ENCODE measurements at regions not wholly inside any gene's neighbourhood (a gene's known extent, or its start where the extent isn't known, plus 50 kb on each side); places are given as distances from the start of the nearest gene placed in this dataset.

GRCh38 chr14:34361504-34362011, 100.5 kb downstream of the SPTSSA start:
- TF ChIP-seq GATA2 (IDR thresholded peaks at IDR 0.05; ENCODE audit: low read depth, low read length) = no peak
- TF ChIP-seq GATA3 (IDR thresholded peaks at IDR 0.05; ENCODE audit: low read depth, low read length) = no peak

DNA sequence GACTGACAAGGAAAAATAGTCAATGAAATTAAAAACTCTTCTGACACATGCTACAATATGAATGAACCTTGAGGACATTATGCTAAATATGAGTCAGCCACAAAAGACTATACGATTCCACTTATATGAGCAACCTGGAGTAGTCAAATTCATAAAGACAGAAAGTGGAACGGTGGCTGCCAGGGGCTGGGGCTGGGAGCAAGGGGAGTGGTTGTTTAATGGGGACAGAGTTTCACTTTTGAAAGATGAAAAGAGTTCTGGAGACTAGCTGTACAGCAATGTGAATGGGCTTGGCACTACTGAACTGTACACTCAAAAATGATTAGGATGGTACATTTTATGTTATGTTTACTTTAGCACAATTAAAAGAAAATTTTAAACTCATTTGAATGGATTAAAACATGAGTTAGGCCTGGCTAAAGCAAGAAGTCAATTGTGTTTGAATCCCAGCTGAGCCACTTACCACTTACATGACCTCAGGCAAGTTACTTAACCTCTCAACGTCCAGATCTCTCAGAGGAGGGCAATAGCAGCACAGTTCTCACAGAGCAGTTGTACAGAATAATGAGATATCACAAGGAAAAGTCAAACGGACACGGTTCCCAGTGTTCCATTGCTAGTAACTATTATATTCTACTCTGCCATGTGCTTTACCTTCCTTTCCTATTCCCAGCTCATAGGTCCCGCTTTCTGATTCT, 102.5 kb downstream of the SPTSSA start:
- no peak for TF ChIP-seq GATA3 (IDR thresholded peaks at IDR 0.05; ENCODE audit: low read depth, low read length)
- TF ChIP-seq GATA2 (IDR thresholded peaks at IDR 0.05; ENCODE audit: low read depth, low read length) = no peak

DNA sequence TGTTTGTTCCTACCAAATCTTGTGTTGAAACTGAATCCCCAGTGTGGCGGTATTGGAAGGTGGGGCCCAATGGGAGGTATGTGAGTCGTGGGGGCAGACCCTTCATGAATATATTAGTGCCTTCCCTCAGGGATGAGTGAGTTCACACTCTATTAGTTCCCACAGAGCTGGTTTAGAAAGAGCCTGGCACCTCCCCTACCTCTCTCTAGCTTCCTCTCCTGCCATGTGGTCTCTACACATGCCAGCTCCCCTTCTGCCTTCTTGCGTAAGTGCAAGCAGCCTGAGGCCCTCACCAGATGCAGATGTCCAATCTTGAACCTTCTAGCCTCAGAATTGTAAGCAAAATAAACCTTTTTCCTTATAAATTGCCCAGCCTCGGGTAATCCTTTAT, 105.8 kb downstream of the SPTSSA start:
- TF ChIP-seq GATA2 (IDR thresholded peaks at IDR 0.05; ENCODE audit: low read depth, low read length) (no peak), GATA3 (IDR thresholded peaks at IDR 0.05; ENCODE audit: low read depth, low read length) (no peak)

DNA sequence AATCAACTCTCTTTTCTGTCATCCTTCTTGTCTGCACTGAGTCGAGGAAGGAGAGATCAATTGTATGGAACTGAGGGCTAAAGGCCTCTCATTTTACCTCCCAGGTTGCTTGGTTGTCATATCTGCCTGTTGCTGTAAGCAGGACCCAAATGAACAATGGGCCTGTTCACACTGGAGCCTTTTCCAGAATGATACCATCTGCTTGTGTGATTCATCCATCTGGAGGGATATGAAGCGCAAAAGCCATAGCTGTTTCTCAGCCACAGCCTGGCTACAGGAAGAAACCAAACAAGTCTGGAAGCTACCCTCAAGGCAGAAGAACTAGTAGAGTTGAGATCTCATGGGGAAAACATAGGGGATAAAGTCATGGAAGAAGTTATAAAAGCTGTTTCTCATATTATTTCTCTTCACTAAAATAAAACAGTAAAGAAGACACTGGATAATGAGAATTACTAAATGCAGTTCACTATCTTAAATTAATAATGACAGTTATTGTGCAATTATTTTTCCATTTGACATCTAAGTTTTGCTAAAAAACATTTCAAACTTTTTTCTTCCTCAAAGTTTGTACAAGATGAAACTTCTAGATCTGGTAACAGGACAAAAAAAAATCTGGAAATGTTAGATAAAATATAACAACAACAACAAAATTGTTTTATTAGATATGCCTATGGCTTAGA, 106.3 kb downstream of the SPTSSA start:
- no peak for TF ChIP-seq GATA3 (IDR thresholded peaks at IDR 0.05; ENCODE audit: low read depth, low read length)
- TF ChIP-seq GATA2 (IDR thresholded peaks at IDR 0.05; ENCODE audit: low read depth, low read length) = no peak

DNA sequence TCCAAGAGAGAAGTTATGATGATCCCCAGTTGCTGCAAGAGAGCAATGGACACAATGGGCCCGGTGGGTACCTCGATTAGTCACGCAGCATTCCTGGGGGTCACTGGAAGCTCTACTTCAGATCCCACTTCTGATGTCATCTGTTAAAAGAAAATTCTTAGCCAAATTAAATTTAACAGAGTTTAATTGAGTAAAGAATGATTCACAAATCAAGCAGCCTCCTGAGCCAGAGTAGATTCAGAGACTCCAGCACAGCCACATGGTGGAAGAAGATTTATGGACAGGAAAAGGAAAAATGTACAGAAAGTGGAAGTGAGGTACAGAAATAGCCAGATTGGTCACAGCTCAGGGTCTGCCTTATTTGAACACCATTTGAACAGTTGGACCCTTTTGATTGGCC, 107.5 kb downstream of the SPTSSA start:
- no peak for TF ChIP-seq GATA2 (IDR thresholded peaks at IDR 0.05; ENCODE audit: low read depth, low read length)
- TF ChIP-seq GATA3 (IDR thresholded peaks at IDR 0.05; ENCODE audit: low read depth, low read length) = no peak

GRCh38 chr14:34350903-34351302, 111.1 kb downstream of the SPTSSA start:
- no peak for TF ChIP-seq GATA3 (IDR thresholded peaks at IDR 0.05; ENCODE audit: low read depth, low read length)
- no peak for TF ChIP-seq GATA2 (IDR thresholded peaks at IDR 0.05; ENCODE audit: low read depth, low read length)

DNA sequence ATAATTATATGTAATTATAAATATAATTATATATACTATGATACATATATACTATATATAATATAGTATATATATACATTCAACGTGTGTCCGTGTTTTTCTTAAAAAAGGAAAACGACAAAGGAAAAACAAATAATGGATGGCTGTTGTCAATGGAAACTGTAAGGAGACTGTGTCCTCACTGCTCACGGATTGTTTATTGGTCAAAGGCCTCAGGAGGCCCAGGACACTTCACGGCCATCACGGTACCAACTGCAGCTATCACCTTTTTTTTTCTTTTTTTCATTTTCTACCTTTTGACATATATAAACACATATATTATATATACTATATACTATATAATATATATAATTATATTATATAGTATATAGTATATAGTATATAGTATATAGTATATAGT, 113.4 kb downstream of the SPTSSA start:
- TF ChIP-seq GATA3 (IDR thresholded peaks at IDR 0.05; ENCODE audit: low read depth, low read length) = no peak
- TF ChIP-seq GATA2 (IDR thresholded peaks at IDR 0.05; ENCODE audit: low read depth, low read length) = no peak

DNA sequence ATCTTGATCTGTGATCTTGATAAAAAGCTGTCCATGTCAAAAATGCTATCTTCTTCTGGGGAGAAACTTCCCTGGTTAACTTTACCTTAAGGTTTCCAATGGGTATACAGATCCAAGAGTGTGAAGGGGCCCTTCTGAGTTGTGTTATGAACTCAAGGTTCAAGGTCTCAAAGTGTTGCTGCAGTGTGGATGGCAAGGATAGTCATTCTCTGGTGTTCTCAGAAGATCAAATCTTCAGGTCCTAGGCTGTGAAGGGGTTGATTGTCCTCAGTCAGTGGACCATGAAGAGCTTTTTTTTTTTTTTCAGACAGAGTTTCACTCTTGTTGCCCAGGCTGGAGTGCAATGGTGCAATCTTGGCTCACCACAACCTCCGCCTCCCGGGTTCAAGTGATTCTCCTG, 114.4 kb downstream of the SPTSSA start:
- TF ChIP-seq GATA2 (IDR thresholded peaks at IDR 0.05; ENCODE audit: low read depth, low read length) (no peak), GATA3 (IDR thresholded peaks at IDR 0.05; ENCODE audit: low read depth, low read length) (no peak)

GRCh38 chr14:34345718-34346465, 116.1 kb downstream of the SPTSSA start:
- no peak for TF ChIP-seq GATA2 (IDR thresholded peaks at IDR 0.05; ENCODE audit: low read depth, low read length)
- TF ChIP-seq GATA3 (IDR thresholded peaks at IDR 0.05; ENCODE audit: low read depth, low read length) = no peak

GRCh38 chr14:34344318-34344717, 117.7 kb downstream of the SPTSSA start:
- TF ChIP-seq GATA3 (IDR thresholded peaks at IDR 0.05; ENCODE audit: low read depth, low read length) = no peak
- no peak for TF ChIP-seq GATA2 (IDR thresholded peaks at IDR 0.05; ENCODE audit: low read depth, low read length)

- TF ChIP-seq GATA3 (IDR thresholded peaks at IDR 0.05; ENCODE audit: low read depth, low read length) = no peak
- no peak for TF ChIP-seq GATA2 (IDR thresholded peaks at IDR 0.05; ENCODE audit: low read depth, low read length)
Observed at GRCh38 chr14:34340025-34340625, 121.9 kb downstream of the SPTSSA start.

DNA sequence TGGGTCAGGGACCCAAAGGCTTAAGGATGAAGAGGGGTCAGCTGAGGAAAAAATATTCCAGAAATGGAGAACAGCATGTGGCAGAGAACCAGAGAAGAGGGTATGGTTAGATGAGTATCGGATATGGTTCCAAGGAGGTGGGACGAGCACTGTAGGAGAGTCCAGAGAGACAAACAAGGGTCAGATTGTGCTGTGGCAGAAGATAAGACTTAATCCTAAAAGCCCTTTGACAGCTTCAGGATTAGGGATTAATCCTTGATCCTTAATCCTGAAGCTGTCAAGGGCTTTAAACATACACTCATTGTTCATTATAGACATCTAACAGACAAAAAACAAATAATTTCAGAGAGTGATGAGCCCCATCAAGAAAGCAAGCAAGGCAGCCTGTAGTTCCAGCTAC, 124.0 kb downstream of the SPTSSA start:
- TF ChIP-seq GATA2 (IDR thresholded peaks at IDR 0.05; ENCODE audit: low read depth, low read length) (no peak), GATA3 (IDR thresholded peaks at IDR 0.05; ENCODE audit: low read depth, low read length) (no peak)

DNA sequence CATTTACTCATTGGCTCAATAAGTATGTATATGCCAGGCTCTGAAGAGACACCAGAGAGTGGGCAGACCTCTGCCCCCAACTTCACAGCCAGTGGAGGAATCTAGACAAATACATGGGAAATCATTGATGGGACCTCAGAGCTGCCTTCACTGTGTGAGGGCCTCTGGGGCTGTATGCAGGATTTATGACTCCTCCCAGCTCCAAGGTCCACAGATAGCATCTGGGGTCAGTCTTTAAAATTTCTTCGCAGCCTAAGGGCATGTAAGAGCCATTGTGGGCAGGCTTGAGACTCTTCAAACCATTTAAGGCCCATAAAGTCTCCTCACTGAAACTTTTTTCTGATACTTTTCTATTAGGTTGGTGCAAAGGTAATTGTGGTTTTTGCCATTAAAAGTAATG, 125.5 kb downstream of the SPTSSA start:
- TF ChIP-seq GATA2 (IDR thresholded peaks at IDR 0.05; ENCODE audit: low read depth, low read length) = no peak
- TF ChIP-seq GATA3 (IDR thresholded peaks at IDR 0.05; ENCODE audit: low read depth, low read length) = no peak

GRCh38 chr14:34335968-34336367, 126.1 kb downstream of the SPTSSA start:
- TF ChIP-seq GATA3 (IDR thresholded peaks at IDR 0.05; ENCODE audit: low read depth, low read length) (no peak), GATA2 (IDR thresholded peaks at IDR 0.05; ENCODE audit: low read depth, low read length) (no peak)

All from SH-SY5Y (cell line).